H9 (cell line): ENCODE measurements at regions not wholly inside any gene's neighbourhood (a gene's known extent, or its start where the extent isn't known, plus 50 kb on each side); places are given as distances from the start of the nearest gene placed in this dataset.

Experiments used
- DNase-seq: peaks from one replicate; pipeline ENCODE4 v3.0.0-alpha.2; 2017
- H2AFZ ChIP-seq: one replicate; pipeline ENCODE4 v1.6.1; 2013; ENCODE audit warnings: mild to moderate bottlenecking, low read length, control low read depth, moderate library complexity
- H2AK5ac ChIP-seq: 2 replicates; pipeline ENCODE4 v1.6.1; 2013; ENCODE audit warnings: low read length, control low read depth, mixed read lengths; ENCODE audit not compliant: insufficient read length
- H2BK120ac ChIP-seq: one replicate; pipeline ENCODE4 v1.6.1; 2013; ENCODE audit warnings: low read depth, mild to moderate bottlenecking, low read length, control low read depth, inconsistent platforms; ENCODE audit not compliant: poor library complexity, severe bottlenecking
- H2BK12ac ChIP-seq: 2 replicates; pipeline ENCODE4 v1.6.1; 2013; ENCODE audit warnings: low read length, control low read depth, mixed read lengths, low read depth; ENCODE audit not compliant: insufficient read length
- H2BK15ac ChIP-seq: 2 replicates; pipeline ENCODE4 v1.6.1; 2013; ENCODE audit warnings: low read depth, low read length, control low read depth
- H2BK20ac ChIP-seq: one replicate; pipeline ENCODE4 v1.6.1; 2013; ENCODE audit warnings: low read depth, mild to moderate bottlenecking, low read length, control low read depth, inconsistent platforms; ENCODE audit not compliant: poor library complexity, severe bottlenecking
- H2BK5ac ChIP-seq: 2 replicates; pipeline ENCODE4 v1.6.1; 2013; ENCODE audit warnings: low read length, control low read depth, mixed read lengths; ENCODE audit not compliant: insufficient read length
- H3K14ac ChIP-seq: 2 replicates; pipeline ENCODE4 v1.6.1; 2013; ENCODE audit warnings: low read length, control low read depth; ENCODE audit not compliant: insufficient read depth
- H3K18ac ChIP-seq: 2 replicates; pipeline ENCODE4 v1.6.1; 2013; ENCODE audit warnings: low read depth, mild to moderate bottlenecking, mixed read lengths, low read length, control low read depth; ENCODE audit not compliant: insufficient read length
- H3K23ac ChIP-seq: 2 replicates; pipeline ENCODE4 v1.6.1; 2013; ENCODE audit warnings: low read length, control low read depth, mixed read lengths, low read depth; ENCODE audit not compliant: insufficient read length
- H3K23me2 ChIP-seq: 2 replicates; pipeline ENCODE4 v1.6.1; 2013; ENCODE audit warnings: low read depth, mild to moderate bottlenecking, mixed read lengths, low read length, control low read depth; ENCODE audit not compliant: insufficient read length, poor library complexity, severe bottlenecking
- H3K27ac ChIP-seq: 2 replicates; pipeline ENCODE4 v1.5.1; 2013; ENCODE audit warnings: low read length, control low read depth, mixed read lengths, low read depth; ENCODE audit not compliant: insufficient read length
- H3K27me3 ChIP-seq: 2 replicates; pipeline ENCODE4 v1.6.1; 2013; ENCODE audit warnings: low read length, control low read depth, inconsistent platforms; ENCODE audit not compliant: insufficient read depth
- H3K4ac ChIP-seq: 2 replicates; pipeline ENCODE4 v1.6.1; 2013; ENCODE audit warnings: low read depth, mild to moderate bottlenecking, control low read depth, inconsistent platforms, low read length, moderate library complexity
- H3K4me1 ChIP-seq: 2 replicates; pipeline ENCODE4 v1.6.1; 2013; ENCODE audit warnings: low read length, control low read depth, inconsistent platforms; ENCODE audit not compliant: insufficient read depth
- H3K4me2 ChIP-seq: 2 replicates; pipeline ENCODE4 v1.6.1; 2013; ENCODE audit warnings: low read length, control low read depth, mixed read lengths; ENCODE audit not compliant: insufficient read length, insufficient read depth
- H3K56ac ChIP-seq: 2 replicates; pipeline ENCODE4 v1.6.1; 2013; ENCODE audit warnings: low read depth, mild to moderate bottlenecking, mixed read lengths, low read length, control low read depth; ENCODE audit not compliant: insufficient read length
- H3K79me1 ChIP-seq: 2 replicates; pipeline ENCODE4 v1.6.1; 2013; ENCODE audit warnings: low read depth, mild to moderate bottlenecking, moderate library complexity, low read length, control low read depth, inconsistent platforms; ENCODE audit not compliant: insufficient read depth, poor library complexity, severe bottlenecking
- H3K79me2 ChIP-seq: 2 replicates; pipeline ENCODE4 v1.6.1; 2013; ENCODE audit warnings: low read length, control low read depth, inconsistent platforms; ENCODE audit not compliant: insufficient read depth
- H3K9ac ChIP-seq: 2 replicates; pipeline ENCODE4 v1.6.1; 2013; ENCODE audit warnings: low read length, control low read depth, mixed read lengths; ENCODE audit not compliant: insufficient read length; ENCODE audit errors: extremely low read depth
- H3K9me3 ChIP-seq: one replicate; pipeline ENCODE4 v1.6.1; 2013; ENCODE audit warnings: low read depth, low read length, inconsistent platforms; ENCODE audit not compliant: control insufficient read depth
- H3T11ph ChIP-seq: one replicate; pipeline ENCODE4 v1.6.1; 2013; ENCODE audit warnings: mild to moderate bottlenecking, low read length, control low read depth, inconsistent platforms
- H4K20me1 ChIP-seq: one replicate; pipeline ENCODE4 v1.6.1; 2013; ENCODE audit not compliant: control insufficient read depth, insufficient read length, insufficient read depth
- H4K5ac ChIP-seq: 2 replicates; pipeline ENCODE4 v1.6.1; 2013; ENCODE audit warnings: low read depth, mild to moderate bottlenecking, mixed read lengths, low read length, control low read depth; ENCODE audit not compliant: insufficient read length
- H4K8ac ChIP-seq: replicated peaks from 2 replicates; pipeline ENCODE4 v1.6.1; 2013; ENCODE audit warnings: low read length, control low read depth, mixed read lengths, low read depth; ENCODE audit not compliant: insufficient read length
- H4K91ac ChIP-seq: 2 replicates; pipeline ENCODE4 v1.6.1; 2013; ENCODE audit warnings: low read depth, mild to moderate bottlenecking, moderate library complexity, mixed read lengths, low read length, control low read depth; ENCODE audit not compliant: insufficient read length
- H3K27ac Mint-ChIP-seq, 3 experiments: 2 replicates in 2 of 3; 3 replicates in 1 of 3; pipeline ENCODE4 v1.8.0; 2020 to 2021; ENCODE audit warnings: mixed read lengths in 3 of 3, mild to moderate bottlenecking in 1 of 3, moderate library complexity in 1 of 3
- H3K27me3 Mint-ChIP-seq: 2 replicates; pipeline ENCODE4 v1.8.0; 2021; ENCODE audit warnings: low read depth, mild to moderate bottlenecking, moderate library complexity, mixed read lengths
- H3K36me3 Mint-ChIP-seq, 3 experiments: 2 replicates in 2 of 3; 3 replicates in 1 of 3; pipeline ENCODE4 v1.8.0; 2020 to 2021; ENCODE audit warnings: low read depth in 3 of 3, mixed read lengths in 3 of 3; ENCODE audit not compliant: insufficient read depth in 1 of 3
- H3K4me1 Mint-ChIP-seq, 2 experiments: 2 replicates each; pipeline ENCODE4 v1.8.0; 2020; ENCODE audit warnings: mixed read lengths in 2 of 2
- H3K4me3 Mint-ChIP-seq, 2 experiments: 2 replicates in 1 of 2; 3 replicates in 1 of 2; pipeline ENCODE4 v1.8.0; 2020 to 2021; ENCODE audit warnings: mild to moderate bottlenecking in 2 of 2, mixed read lengths in 2 of 2, moderate library complexity in 1 of 2
- H3K9me3 Mint-ChIP-seq, 2 experiments: 2 replicates in 1 of 2; 3 replicates in 1 of 2; pipeline ENCODE4 v1.8.0; 2020; ENCODE audit warnings: mild to moderate bottlenecking in 2 of 2, mixed read lengths in 2 of 2, moderate library complexity in 1 of 2
- WGBS: extraction: QIAGEN DNeasy Blood & Tissue Kit; methylation state at CpG from one replicate; pipeline ENCODE4 v1.1.7; 2013; ENCODE audit warnings: missing lambda C conversion rate, low lambda C conversion rate, mixed read lengths; ENCODE audit not compliant: insufficient read length; ENCODE audit errors: extremely low coverage; 5-methylcytosine and 5-hydroxymethylcytosine counted together
- TF ChIP-seq, protein P1 (sequence below): fragments of 200-600 bp; sonication (generic); conservative IDR thresholded peaks from 3 replicates; pipeline ENCODE4 v1.8.0; 2021; ENCODE audit warnings: antibody characterized with exemption, mild to moderate bottlenecking

DNA sequence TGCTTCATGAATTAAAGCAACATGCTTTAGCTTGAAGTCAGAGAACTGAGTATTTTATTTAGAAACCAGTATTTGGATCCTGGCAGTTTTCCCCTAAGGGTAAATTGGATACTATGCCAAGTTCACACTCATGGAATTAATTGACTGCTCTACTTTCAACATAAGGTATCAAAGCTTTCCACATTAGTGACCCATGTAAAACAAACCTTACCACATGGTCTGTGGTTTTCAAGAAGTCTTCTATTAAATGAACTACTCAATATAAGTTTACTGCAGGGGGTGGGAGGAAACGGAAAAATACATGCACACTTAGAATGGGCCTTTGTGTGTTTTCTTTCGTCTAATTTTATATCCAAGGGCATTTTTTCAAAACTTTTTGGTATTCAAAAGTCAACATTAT, 232.0 kb upstream of the FBXL7 start:
- Histone ChIP-seq H3T11ph (no peak overlapping the region), H2BK15ac (no peak overlapping the region), H3K27ac (no peak overlapping the region), H3K27me3 (no peaks in the 10 kb centered on the region), H3K4ac (no peak overlapping the region), H2AFZ (no peak overlapping the region), H3K4me2 (no peak overlapping the region), H2BK5ac (no peak overlapping the region), H3K23ac (no peak overlapping the region), H3K56ac (no peak overlapping the region), H4K8ac (no peak overlapping the region), H3K79me2 (no peaks in the 10 kb centered on the region), H3K4me1 (0 out of 2 replicates have a peak, but pooled peaks cover 5% of the 10 kb centered on the region), H3K9me3 (no peaks in the 10 kb centered on the region), H2BK12ac (no peak overlapping the region), H4K5ac (no peak overlapping the region), H3K79me1 (no peaks in the 10 kb centered on the region), H3K14ac (no peak overlapping the region), H2BK120ac (no peak overlapping the region), H4K91ac (no peak overlapping the region), H2BK20ac (no peak overlapping the region), H3K18ac (no peak overlapping the region), H2AK5ac (no peak overlapping the region), H3K23me2 (no peaks in the 10 kb centered on the region), H3K9ac (no peak overlapping the region), H4K20me1 (no peaks in the 10 kb centered on the region)
- WGBS: no CpG with 5 or more reads among the region's 2 CpGs
- H3K9me3 Mint-ChIP-seq: no peaks in the 10 kb centered on the region; a peak in 1 of 5 replicates
- H3K27me3 Mint-ChIP-seq: peaks cover 9% of the 10 kb centered on the region; the same call in 1 of the 2 replicates
- no peak overlapping the region for H3K27ac Mint-ChIP-seq
- H3K36me3 Mint-ChIP-seq: no peaks in the 10 kb centered on the region; a peak in 1 of 7 replicates
- peaks cover 20% of the 10 kb centered on the region in 2 experiments for H3K4me1 Mint-ChIP-seq
- no peak for DNase-seq
- TF ChIP-seq, protein P1, sequence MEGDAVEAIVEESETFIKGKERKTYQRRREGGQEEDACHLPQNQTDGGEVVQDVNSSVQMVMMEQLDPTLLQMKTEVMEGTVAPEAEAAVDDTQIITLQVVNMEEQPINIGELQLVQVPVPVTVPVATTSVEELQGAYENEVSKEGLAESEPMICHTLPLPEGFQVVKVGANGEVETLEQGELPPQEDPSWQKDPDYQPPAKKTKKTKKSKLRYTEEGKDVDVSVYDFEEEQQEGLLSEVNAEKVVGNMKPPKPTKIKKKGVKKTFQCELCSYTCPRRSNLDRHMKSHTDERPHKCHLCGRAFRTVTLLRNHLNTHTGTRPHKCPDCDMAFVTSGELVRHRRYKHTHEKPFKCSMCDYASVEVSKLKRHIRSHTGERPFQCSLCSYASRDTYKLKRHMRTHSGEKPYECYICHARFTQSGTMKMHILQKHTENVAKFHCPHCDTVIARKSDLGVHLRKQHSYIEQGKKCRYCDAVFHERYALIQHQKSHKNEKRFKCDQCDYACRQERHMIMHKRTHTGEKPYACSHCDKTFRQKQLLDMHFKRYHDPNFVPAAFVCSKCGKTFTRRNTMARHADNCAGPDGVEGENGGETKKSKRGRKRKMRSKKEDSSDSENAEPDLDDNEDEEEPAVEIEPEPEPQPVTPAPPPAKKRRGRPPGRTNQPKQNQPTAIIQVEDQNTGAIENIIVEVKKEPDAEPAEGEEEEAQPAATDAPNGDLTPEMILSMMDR: no peak
- no peak overlapping the region for H3K4me3 Mint-ChIP-seq
